GM10266 (cell line): ENCODE measurements at regions not wholly inside any gene's neighbourhood (a gene's known extent, or its start where the extent isn't known, plus 50 kb on each side); places are given as distances from the start of the nearest gene placed in this dataset.

Experiments used
- DNase-seq: peaks from one replicate; pipeline ENCODE4 v3.0.0; 2012; ENCODE audit errors: extremely low spot score
- CTCF ChIP-seq: IDR thresholded peaks from 2 replicates; pipeline ENCODE4 v1.5.1; 2012; ENCODE audit warnings: mild to moderate bottlenecking, low read depth; ENCODE audit not compliant: control insufficient read depth, insufficient read depth; ENCODE audit errors: missing control alignments

DNA sequence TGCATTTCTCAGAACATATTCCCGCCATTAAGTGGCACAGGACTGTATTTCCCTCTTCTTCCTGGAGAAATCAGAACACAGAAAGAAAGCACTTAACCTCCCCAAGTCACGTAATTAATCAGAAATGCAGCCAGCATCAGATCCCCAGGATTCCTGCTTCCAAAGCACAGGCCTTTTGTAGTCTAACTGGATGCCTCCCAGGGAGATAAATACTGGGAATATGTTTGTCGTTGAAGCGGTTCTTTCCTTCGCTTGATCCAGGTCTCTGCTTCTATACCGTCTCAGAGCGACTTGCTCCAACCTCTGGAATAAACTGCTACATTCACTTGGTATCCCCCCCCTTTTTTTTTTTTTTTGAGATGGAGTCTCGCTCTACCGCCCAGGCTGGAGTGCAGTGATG is 198.6 kb downstream of the KBTBD8 start:
- TF ChIP-seq CTCF, result no peak

GRCh38 chr3:67198374-67198773 is 200.3 kb downstream of the KBTBD8 start:
- DNase-seq, result no peak
- no peak for TF ChIP-seq CTCF

More for the DNA sequence above, 198.6 kb downstream of the KBTBD8 start:
- no peak for DNase-seq

DNA sequence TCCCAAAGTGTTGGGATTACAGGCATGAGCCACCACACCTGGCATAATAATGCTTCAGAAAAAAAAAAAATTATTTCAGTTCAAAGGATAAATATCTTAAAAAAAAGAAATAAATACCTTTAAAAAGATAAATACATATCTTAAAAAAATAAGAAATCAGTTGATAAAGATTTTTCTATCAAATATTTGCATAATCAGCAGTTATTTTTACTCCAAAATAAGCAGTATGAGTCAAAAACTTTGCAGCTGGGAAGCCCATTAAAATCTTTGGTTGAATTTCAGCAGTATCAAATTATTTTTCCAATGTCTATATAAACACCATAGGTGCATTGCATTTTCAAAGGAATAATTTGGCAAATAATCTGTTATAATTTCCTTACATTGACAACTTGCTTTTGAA is 202.5 kb downstream of the KBTBD8 start:
- no peak for TF ChIP-seq CTCF
- DNase-seq, result no peak

- no peak for TF ChIP-seq CTCF
- no peak for DNase-seq
Observed at GRCh38 chr3:67201026-67201425, 202.9 kb downstream of the KBTBD8 start.

DNA sequence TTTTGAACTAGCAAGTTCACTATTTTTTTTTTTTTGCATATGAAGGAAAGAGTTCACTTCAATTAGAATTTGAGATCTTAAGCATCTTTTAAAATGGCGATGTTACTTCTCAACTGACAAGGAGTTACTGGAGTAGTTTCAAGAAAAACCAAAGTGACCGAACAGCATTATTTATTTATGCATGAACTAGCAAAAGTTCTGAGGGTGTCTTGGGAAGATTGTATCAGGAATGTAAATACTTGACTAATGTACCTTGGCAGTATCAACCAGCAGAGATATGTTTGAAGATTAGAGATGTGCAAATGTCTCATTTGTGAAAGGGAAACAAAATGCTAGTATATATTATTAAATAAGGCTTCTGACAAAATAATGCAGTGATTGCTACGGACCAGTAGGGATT is 203.9 kb downstream of the KBTBD8 start:
- DNase-seq, result no peak
- TF ChIP-seq CTCF, result no peak

GRCh38 chr3:67204951-67205350 is 206.8 kb downstream of the KBTBD8 start:
- TF ChIP-seq CTCF, result no peak
- DNase-seq, result no peak

DNA sequence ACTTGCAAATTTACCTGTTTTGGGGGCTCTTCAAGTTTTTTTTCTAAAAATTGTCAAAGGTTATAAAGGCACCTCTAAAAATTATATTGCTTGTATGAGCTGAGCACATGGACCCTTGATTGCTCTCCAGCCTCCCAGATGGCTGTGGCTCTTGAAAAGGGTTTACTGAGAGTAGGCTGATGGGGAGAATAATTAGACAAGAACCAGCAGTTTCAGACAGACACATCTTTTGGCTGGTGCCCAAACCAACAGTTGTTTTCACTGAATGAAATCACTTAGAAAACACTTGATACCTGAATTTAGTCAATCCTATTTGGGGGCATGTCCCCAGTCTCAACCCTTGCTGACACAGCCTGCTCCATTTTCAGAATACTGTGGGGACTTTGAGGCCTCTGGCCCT is 217.6 kb downstream of the KBTBD8 start:
- no peak for DNase-seq
- no peak for TF ChIP-seq CTCF
